ENCODE measurements at regions not wholly inside any gene's neighbourhood (a gene's known extent, or its start where the extent isn't known, plus 50 kb on each side); places are given as distances from the start of the nearest gene placed in this dataset.
"Not testable (repeated sequence)": the region's sequence is repeated elsewhere in the genome, so short reads cannot be mapped to it uniquely, and the experiment has no call there.

- not testable (repeated sequence) for TF ChIP-seq CTCF (IDR thresholded peaks at IDR 0.05); POLR2AphosphoS5 (IDR thresholded peaks at IDR 0.05; ENCODE audit: insufficient read depth in 1 of 2, low read depth in 1 of 2)
Measured at GRCh38 chr10:3560628-3561027, 224.4 kb downstream of the KLF6 start.

All from vagina (tissue), 2 donors.